ENCODE measurements at regions not wholly inside any gene's neighbourhood (a gene's known extent, or its start where the extent isn't known, plus 50 kb on each side); places are given as distances from the start of the nearest gene placed in this dataset.

DNA sequence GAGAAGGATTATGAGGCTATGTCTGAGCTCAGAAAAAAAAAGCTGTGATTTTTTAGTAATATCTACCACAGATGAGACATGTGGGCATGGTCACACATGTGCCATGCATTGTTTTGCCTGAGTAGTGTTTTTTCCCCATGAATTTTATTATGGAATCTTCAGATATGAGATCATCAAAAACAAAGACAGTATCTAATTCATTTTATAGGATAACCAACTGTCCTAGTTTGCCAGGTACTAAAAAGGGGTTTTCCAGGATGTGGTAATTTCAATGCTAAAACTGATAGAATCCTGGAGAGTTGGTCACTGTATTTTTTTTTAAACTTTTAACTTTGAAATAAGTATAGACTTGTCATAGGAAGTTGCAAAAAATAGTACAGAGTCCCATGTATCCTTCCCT, 127.4 kb upstream of the MAP3K7 start:
- Histone ChIP-seq H3K9me3 (ENCODE audit: control insufficient read depth, low read length) (no peaks in the 10 kb centered on the region), H3K4me3 (ENCODE audit: insufficient read depth, low read depth, low read length) (no peak overlapping the region), H3K27ac (ENCODE audit: insufficient read depth, low read depth, low read length, poor library complexity, severe bottlenecking) (no peak overlapping the region), H3K4me1 (ENCODE audit: control insufficient read depth, insufficient read depth, low read length) (no peaks in the 10 kb centered on the region), H3K36me3 (ENCODE audit: control insufficient read depth, insufficient read depth, low read length) (no peaks in the 10 kb centered on the region), H3K27me3 (ENCODE audit: control insufficient read depth, insufficient read depth, low read length, poor library complexity, severe bottlenecking) (no peaks in the 10 kb centered on the region)

DNA sequence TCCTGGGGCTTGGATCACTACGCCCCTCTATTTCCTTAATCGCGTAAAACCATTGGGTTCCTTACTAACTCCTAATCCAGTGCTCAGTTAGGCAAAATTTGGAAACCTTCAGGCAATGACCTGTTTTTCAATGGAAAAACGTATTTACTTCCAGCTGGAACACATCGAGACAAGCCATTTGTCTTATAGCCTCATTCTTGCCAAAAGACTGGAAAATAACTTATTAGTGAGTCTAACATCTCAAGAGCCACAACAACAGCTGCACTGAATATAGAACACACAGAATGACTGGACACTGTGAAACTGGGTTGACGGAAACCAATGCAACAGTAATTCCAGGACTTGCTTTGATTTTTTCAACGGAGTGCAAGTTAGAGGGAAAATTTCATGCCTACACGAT, 125.2 kb upstream of the MAP3K7 start:
- no peak overlapping the region for H3K4me3 ChIP-seq (ENCODE audit: insufficient read depth, low read depth, low read length)
- WGBS, 2 experiments, result 94 to 98% methylated on average over 8 of the region's 8 CpGs
- H3K9me3 ChIP-seq (ENCODE audit: control insufficient read depth, low read length), result no peaks in the 10 kb centered on the region
- no peak overlapping the region for H3K27ac ChIP-seq (ENCODE audit: insufficient read depth, low read depth, low read length, poor library complexity, severe bottlenecking)
- H3K4me1 ChIP-seq (ENCODE audit: control insufficient read depth, insufficient read depth, low read length), result peaks cover 8% of the 10 kb centered on the region
- no peaks in the 10 kb centered on the region for H3K36me3 ChIP-seq (ENCODE audit: control insufficient read depth, insufficient read depth, low read length)
- no peaks in the 10 kb centered on the region for H3K27me3 ChIP-seq (ENCODE audit: control insufficient read depth, insufficient read depth, low read length, poor library complexity, severe bottlenecking)

DNA sequence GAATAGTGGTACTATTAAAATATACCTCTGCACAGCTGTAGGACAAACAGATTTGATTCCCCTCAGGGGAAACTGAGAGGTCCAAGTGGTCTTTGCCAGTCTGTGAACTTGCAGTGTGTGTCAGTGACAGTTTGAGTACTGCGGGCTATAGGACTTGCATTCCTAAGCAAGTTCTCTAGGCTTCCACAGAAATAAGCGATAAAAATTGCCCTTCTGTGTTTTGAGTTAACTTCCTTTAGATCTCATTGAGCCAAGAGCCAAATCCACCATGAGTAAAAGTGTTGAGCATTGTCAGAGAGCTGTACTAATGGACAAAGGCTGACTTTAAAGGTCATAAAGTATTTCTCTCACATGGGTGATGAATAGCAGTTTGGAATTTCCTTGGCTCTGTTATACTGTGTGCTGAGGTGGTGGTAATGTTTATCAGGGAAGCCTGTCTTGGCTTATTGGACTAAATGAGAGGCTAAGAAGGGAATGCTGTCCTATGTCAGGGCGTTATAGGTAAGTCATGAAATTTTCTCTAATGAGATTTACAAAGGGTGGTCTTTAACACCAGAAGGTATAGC, 122.6 kb upstream of the MAP3K7 start:
- Histone ChIP-seq H3K27ac (ENCODE audit: insufficient read depth, low read depth, low read length, poor library complexity, severe bottlenecking) (no peak overlapping the region), H3K36me3 (ENCODE audit: control insufficient read depth, insufficient read depth, low read length) (no peaks in the 10 kb centered on the region), H3K9me3 (ENCODE audit: control insufficient read depth, low read length) (no peaks in the 10 kb centered on the region), H3K4me3 (ENCODE audit: insufficient read depth, low read depth, low read length) (no peak overlapping the region), H3K27me3 (ENCODE audit: control insufficient read depth, insufficient read depth, low read length, poor library complexity, severe bottlenecking) (no peaks in the 10 kb centered on the region), H3K4me1 (ENCODE audit: control insufficient read depth, insufficient read depth, low read length) (peaks cover 8% of the 10 kb centered on the region)
- 93 to 100% methylated on average over 3 of the region's 3 CpGs for WGBS, 2 experiments

DNA sequence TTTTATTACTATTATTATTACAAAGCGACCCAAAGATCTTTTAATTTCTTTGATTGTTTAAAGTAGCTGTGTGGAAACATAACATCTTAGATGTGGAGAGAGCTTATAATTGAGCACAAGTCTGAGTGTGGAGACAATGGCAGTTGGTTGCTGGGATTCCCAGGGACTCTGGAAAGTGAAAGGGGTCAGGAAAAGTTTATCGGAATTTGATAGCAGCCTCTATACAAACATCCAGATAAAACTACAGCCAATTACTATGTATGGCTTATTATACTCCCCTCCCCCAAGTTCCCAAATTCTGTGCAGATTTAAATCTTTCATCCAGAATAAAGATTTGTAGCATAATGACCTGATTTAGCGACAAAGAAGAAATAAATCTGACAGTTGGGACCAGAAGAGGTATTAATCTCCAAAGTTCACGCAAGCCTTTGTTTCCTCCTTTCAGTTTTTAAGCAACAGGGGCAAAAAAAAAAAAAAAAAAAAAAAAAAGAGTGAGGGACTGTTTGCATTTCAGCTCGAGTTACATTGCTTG, 121.4 kb upstream of the MAP3K7 start:
- peaks cover 8% of the 10 kb centered on the region for H3K4me1 ChIP-seq (ENCODE audit: control insufficient read depth, insufficient read depth, low read length)
- H3K9me3 ChIP-seq (ENCODE audit: control insufficient read depth, low read length), result no peaks in the 10 kb centered on the region
- H3K36me3 ChIP-seq (ENCODE audit: control insufficient read depth, insufficient read depth, low read length), result no peaks in the 10 kb centered on the region
- no peak overlapping the region for H3K27ac ChIP-seq (ENCODE audit: insufficient read depth, low read depth, low read length, poor library complexity, severe bottlenecking)
- WGBS, 2 experiments, result 82 to 87% methylated on average over 4 to 5 of the region's 5 CpGs
- H3K27me3 ChIP-seq (ENCODE audit: control insufficient read depth, insufficient read depth, low read length, poor library complexity, severe bottlenecking), result no peaks in the 10 kb centered on the region
- H3K4me3 ChIP-seq (ENCODE audit: insufficient read depth, low read depth, low read length), result no peak overlapping the region

DNA sequence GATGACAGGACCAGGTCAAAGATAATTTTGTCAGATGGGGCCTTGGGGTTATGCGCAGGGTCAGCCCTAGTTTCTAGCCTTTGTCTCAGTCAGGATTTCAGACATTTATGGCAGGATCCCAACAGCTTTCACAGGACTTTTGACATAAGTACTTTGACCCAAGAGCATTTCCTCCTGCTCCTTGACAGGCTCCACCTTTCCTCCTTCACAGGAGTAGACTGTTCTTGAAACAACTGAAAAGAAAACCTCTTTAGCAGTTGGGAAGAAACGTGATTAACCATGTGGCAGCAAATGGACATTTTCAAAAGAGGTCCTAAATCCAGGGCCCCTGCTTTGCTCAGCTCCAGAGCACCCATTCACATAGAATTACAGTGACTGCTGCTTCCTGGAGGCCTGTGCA, 120.4 kb upstream of the MAP3K7 start:
- no peaks in the 10 kb centered on the region for H3K27me3 ChIP-seq (ENCODE audit: control insufficient read depth, insufficient read depth, low read length, poor library complexity, severe bottlenecking)
- H3K4me3 ChIP-seq (ENCODE audit: insufficient read depth, low read depth, low read length), result no peak overlapping the region
- H3K36me3 ChIP-seq (ENCODE audit: control insufficient read depth, insufficient read depth, low read length), result no peaks in the 10 kb centered on the region
- 86 to 92% methylated on average over 2 of the region's 2 CpGs for WGBS, 2 experiments
- no peak overlapping the region for H3K27ac ChIP-seq (ENCODE audit: insufficient read depth, low read depth, low read length, poor library complexity, severe bottlenecking)
- H3K9me3 ChIP-seq (ENCODE audit: control insufficient read depth, low read length), result no peaks in the 10 kb centered on the region
- peaks cover 8% of the 10 kb centered on the region for H3K4me1 ChIP-seq (ENCODE audit: control insufficient read depth, insufficient read depth, low read length)

DNA sequence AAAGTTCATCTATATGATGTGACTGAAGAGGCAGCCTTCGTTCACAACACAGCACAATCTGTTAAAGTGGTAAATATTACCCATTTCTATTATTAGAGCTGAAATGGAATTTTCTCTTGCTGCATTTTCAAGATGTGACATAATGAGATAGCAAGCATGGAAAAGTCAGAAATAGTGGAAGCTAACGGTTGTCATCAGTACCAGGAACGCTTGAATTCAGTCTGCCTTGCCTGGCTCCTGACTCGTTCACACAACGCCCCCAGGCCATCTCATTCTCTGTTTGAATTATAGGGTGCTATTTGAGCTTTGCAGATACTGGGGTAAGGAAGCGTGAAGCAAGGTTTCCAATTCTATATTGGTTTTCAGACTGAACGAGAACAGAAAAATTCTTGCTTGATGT, 116.5 kb upstream of the MAP3K7 start:
- no peak overlapping the region for H3K27ac ChIP-seq (ENCODE audit: insufficient read depth, low read depth, low read length, poor library complexity, severe bottlenecking)
- H3K4me3 ChIP-seq (ENCODE audit: insufficient read depth, low read depth, low read length), result no peak overlapping the region
- no peaks in the 10 kb centered on the region for H3K9me3 ChIP-seq (ENCODE audit: control insufficient read depth, low read length)
- peaks cover 3% of the 10 kb centered on the region for H3K4me1 ChIP-seq (ENCODE audit: control insufficient read depth, insufficient read depth, low read length)
- WGBS, 2 experiments, result 87 to 90% methylated on average over 6 of the region's 7 CpGs
- H3K27me3 ChIP-seq (ENCODE audit: control insufficient read depth, insufficient read depth, low read length, poor library complexity, severe bottlenecking), result no peaks in the 10 kb centered on the region
- no peaks in the 10 kb centered on the region for H3K36me3 ChIP-seq (ENCODE audit: control insufficient read depth, insufficient read depth, low read length)

DNA sequence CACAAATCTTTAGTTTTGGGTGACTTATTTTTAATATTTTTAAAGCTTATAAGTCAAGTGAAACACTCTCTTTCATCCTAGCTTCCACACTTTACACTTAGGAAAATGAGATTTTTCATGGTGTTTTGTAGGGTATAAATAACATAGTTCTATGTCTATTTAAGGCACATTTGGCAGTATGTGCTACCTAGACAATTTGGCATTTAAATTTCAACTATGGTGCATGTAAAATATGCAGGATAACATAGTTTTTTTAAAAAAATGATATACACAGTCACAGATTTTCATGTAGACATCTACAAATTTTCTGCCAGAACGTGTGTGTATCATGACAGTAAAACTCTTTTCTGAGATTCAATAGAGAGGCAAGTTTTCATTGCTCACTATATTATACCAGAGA, 115.1 kb upstream of the MAP3K7 start:
- Histone ChIP-seq H3K4me3 (ENCODE audit: insufficient read depth, low read depth, low read length) (no peak overlapping the region), H3K9me3 (ENCODE audit: control insufficient read depth, low read length) (no peaks in the 10 kb centered on the region), H3K4me1 (ENCODE audit: control insufficient read depth, insufficient read depth, low read length) (no peaks in the 10 kb centered on the region), H3K27me3 (ENCODE audit: control insufficient read depth, insufficient read depth, low read length, poor library complexity, severe bottlenecking) (no peaks in the 10 kb centered on the region), H3K36me3 (ENCODE audit: control insufficient read depth, insufficient read depth, low read length) (no peaks in the 10 kb centered on the region), H3K27ac (ENCODE audit: insufficient read depth, low read depth, low read length, poor library complexity, severe bottlenecking) (no peak overlapping the region)
- 90 to 100% methylated on average over 1 of the region's 1 CpG for WGBS, 2 experiments

DNA sequence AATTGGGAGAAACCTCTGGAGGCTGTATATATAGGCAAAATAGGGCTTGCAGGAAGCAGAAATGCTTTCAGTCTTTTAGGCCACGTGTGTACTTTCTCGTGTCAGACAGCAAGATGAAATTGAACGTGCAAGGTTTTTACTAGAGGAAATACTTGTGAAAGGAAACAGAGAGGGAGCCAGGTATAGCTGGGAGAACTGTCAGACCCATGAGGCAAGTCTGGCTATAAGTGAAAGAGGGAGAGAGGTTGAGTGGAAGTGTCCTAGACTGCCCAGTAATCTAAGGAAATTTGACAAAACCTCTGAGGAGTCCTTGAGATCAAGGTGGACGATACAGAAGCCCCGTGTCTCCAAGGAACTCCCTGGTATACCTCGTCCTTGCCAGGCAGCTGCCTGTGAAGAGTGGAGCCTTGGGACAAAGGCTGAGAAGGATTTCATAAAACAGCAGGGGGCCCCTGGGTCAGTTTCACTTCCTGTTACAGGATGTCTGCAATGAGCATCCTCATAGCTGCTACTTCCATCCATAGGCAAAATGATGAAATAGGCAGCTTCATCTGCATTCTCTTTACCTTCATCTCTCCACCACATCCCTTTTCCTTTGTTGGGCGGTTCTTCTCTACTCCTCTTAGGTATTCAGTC, 114.4 kb upstream of the MAP3K7 start:
- WGBS, 2 experiments, result 77 to 81% methylated on average over 7 of the region's 7 CpGs

DNA sequence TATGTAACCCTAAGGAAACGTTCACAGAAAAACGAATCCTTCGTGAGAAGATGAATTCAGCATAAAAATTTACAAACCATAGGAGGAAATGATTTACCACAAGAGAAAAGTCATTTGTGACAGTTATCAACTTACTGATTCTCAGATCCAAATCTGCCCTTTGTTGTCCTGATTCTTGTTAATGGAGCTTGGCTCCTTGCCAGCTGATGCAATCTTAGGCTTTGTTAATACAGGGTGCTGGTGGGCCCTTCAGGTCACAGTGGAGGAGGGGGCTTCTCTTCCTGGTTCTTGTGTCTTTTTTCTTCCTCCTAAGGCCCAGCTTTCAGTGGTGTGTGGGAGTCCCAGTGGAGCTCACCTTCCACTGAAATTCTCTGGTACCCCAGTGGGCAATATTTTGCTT, 108.4 kb upstream of the MAP3K7 start:
- 97% methylated on average over 3 of the region's 3 CpGs; no CpG with 5 or more reads in 1 of the 2 experiments for WGBS, 2 experiments

More for the DNA sequence above, 114.4 kb upstream of the MAP3K7 start:
- H3K9me3 ChIP-seq (ENCODE audit: control insufficient read depth, low read length), result no peaks in the 10 kb centered on the region
- no peak overlapping the region for H3K4me3 ChIP-seq (ENCODE audit: insufficient read depth, low read depth, low read length)
- no peak overlapping the region for H3K27ac ChIP-seq (ENCODE audit: insufficient read depth, low read depth, low read length, poor library complexity, severe bottlenecking)
- no peaks in the 10 kb centered on the region for H3K27me3 ChIP-seq (ENCODE audit: control insufficient read depth, insufficient read depth, low read length, poor library complexity, severe bottlenecking)
- no peaks in the 10 kb centered on the region for H3K4me1 ChIP-seq (ENCODE audit: control insufficient read depth, insufficient read depth, low read length)
- no peaks in the 10 kb centered on the region for H3K36me3 ChIP-seq (ENCODE audit: control insufficient read depth, insufficient read depth, low read length)

DNA sequence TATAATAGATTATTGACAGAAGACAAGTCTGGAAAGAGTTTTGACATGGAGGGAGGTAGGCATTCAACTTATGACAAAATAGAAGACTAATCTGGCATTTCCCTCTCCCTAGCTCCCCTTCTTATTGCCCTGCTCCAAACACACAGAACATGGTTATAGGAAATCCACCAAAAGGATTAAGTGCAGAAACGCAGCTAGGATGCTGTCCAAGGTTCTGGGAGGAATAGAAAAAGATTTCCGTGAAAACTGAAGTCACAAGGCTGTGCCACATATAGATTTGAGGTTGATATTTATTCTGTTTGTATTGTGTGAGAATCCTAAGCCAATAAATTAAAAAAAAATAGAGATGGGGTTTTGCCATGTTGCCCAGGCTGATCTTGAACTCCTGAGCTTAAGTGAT, 107.9 kb upstream of the MAP3K7 start:
- Histone ChIP-seq H3K9me3 (ENCODE audit: control insufficient read depth, low read length) (no peaks in the 10 kb centered on the region), H3K36me3 (ENCODE audit: control insufficient read depth, insufficient read depth, low read length) (no peaks in the 10 kb centered on the region), H3K27me3 (ENCODE audit: control insufficient read depth, insufficient read depth, low read length, poor library complexity, severe bottlenecking) (no peaks in the 10 kb centered on the region), H3K4me3 (ENCODE audit: insufficient read depth, low read depth, low read length) (no peak overlapping the region), H3K27ac (ENCODE audit: insufficient read depth, low read depth, low read length, poor library complexity, severe bottlenecking) (no peak overlapping the region), H3K4me1 (ENCODE audit: control insufficient read depth, insufficient read depth, low read length) (no peaks in the 10 kb centered on the region)
- 89 to 96% methylated on average over 2 of the region's 2 CpGs for WGBS, 2 experiments

More for the DNA sequence above, 108.4 kb upstream of the MAP3K7 start:
- H3K27ac ChIP-seq (ENCODE audit: insufficient read depth, low read depth, low read length, poor library complexity, severe bottlenecking), result no peak overlapping the region
- H3K27me3 ChIP-seq (ENCODE audit: control insufficient read depth, insufficient read depth, low read length, poor library complexity, severe bottlenecking), result no peaks in the 10 kb centered on the region
- no peaks in the 10 kb centered on the region for H3K4me1 ChIP-seq (ENCODE audit: control insufficient read depth, insufficient read depth, low read length)
- no peak overlapping the region for H3K4me3 ChIP-seq (ENCODE audit: insufficient read depth, low read depth, low read length)
- no peaks in the 10 kb centered on the region for H3K36me3 ChIP-seq (ENCODE audit: control insufficient read depth, insufficient read depth, low read length)
- no peaks in the 10 kb centered on the region for H3K9me3 ChIP-seq (ENCODE audit: control insufficient read depth, low read length)

Measured in ectodermal cell (in vitro differentiated cells).